CMK (cell line): ENCODE measurements at regions not wholly inside any gene's neighbourhood (a gene's known extent, or its start where the extent isn't known, plus 50 kb on each side); places are given as distances from the start of the nearest gene placed in this dataset.

Experiments
- DNase-seq: peaks from one replicate; pipeline ENCODE4 v3.0.0-alpha.2; 2010; ENCODE audit warnings: low read depth

DNA sequence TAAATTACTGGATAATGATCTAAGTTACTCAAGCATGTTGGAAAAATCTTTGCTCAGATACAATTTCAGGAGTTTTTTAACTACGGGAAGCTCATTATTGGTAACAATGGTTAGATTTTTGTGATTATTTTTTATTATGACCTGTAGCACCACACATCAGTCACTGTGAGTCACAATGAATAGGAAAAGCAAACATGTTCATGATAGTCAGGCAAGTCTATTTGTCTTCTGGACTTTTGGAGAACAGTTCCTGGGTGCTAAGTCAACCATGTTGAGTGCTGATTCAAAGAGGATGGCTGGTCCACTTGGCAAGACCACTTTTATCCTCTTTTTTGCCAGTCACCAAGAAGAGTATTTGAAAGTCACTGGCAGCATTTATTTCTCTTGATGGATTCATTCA is 403.2 kb downstream of the KIF4B start:
- DNase-seq = no peak

DNA sequence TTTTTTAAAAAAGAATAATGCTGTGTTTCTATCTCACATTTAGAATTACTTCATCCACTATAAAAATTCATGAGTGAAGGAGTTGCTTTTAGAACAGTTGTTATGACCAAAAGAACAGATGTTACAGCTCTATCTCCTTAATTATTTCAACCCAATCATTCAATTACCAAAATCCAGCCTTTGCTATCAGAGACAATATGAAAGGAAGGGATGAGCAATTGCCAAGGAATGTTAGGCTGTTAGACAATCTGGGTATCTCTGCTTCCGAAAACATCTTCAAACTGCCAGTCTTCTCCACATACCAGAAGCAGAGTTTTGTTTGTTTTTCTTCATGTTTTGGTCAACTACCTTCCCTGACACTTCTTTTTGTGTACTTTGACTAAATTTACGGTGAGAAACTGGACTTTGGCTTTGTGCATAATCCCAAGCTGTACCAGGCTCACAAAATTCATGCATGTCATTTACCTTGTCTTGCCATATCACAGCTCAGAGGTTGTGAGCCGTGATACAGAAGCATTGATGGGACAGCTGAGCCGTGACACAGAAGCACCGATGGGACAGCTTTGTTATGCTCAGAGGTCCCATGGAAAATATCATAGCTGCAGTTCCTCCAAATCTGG is 405.5 kb downstream of the KIF4B start:
- no peak for DNase-seq

DNA sequence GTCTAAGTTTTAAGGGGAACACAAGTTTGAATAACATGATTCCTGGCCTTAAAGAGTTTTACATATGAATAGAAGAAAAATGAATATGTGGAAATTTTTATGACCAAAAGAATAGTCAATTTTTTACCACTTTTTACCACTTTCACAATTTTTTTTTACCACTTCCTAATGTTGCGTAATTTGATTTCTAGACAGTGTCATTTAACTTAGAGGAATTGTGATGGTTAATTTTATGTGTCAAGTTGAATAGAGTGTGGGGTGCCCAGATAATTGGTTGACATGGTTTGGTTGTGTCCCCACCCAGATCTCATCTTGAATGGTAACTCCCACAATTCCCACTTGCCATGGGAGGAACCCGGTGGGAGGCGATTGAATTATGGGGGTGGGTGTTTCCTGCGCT is 416.6 kb downstream of the KIF4B start:
- DNase-seq = no peak

DNA sequence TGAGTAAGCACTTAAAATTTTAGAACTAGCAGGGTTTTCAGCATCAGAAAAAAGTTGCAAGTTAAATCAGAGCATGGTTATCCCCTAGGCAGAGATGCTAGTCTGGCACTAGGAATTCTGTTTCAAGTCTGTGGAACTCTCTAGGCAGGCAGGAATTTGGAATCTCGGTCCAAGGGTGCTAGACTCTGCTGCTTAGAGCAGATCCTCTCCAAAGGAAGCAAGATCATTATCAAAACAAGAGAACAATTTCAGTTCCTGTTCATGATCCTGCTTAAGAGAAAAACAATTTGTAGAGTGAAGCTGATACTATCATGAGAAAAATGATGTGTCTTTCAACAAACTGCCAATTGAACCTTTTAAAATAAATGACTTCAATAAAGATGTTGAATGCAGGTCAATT is 420.7 kb downstream of the KIF4B start:
- DNase-seq = no peak

DNA sequence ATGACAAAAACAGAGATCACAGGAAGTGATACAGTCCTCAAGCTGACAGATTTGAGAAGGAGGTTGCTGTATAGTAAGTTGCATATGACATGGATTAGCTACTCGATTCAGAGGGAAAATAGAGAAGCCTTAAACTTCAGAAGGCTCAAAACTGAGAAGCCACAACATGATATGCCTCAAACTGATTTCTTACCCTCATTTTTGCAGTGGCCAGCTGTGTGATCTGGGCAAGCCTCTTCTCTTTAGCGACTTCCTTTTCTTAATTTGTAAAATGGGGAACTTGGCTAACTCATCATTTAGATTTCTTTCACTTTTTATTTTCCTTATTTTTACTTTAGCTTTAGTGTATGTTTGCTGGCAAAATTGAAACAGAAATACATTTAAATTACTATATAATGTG is 421.1 kb downstream of the KIF4B start:
- DNase-seq = no peak

DNA sequence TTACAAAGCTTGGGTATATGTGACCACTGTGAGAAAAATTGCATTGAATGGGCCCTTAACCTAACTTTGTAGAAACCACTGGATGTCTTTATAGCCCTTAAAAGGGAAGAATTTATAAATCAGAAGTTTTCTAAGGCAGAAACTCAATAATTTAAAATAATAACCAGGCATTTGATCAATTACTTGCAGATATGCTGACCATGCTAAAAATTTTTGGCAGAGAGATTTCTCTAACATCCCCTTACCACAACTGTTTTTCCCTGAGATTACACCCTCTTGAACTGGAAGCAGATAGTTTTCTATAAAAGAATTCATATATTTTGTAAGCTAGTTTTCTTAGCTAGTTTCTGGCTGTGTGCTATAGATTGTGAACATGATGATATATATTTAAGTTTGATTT is 428.3 kb downstream of the KIF4B start:
- no peak for DNase-seq

DNA sequence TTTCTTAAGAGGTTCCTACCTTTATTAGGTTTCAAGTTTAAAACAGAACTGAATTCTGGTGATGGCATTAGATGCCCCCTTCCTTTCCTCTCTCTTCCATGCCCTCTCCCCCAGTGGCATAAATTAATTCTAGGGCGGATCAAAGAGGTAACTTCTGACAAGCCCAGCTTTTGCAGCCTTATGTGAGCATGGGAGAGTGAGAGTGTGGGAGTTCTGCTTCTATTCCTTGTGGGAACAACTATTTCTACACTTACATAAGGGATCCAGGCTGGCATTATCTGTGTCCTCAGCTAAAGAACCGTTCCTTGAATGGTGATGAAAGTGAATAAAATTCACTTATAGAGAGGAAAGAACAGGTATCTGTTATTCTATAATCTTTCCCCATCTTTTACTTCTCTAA is 437.6 kb downstream of the KIF4B start:
- no peak for DNase-seq

DNA sequence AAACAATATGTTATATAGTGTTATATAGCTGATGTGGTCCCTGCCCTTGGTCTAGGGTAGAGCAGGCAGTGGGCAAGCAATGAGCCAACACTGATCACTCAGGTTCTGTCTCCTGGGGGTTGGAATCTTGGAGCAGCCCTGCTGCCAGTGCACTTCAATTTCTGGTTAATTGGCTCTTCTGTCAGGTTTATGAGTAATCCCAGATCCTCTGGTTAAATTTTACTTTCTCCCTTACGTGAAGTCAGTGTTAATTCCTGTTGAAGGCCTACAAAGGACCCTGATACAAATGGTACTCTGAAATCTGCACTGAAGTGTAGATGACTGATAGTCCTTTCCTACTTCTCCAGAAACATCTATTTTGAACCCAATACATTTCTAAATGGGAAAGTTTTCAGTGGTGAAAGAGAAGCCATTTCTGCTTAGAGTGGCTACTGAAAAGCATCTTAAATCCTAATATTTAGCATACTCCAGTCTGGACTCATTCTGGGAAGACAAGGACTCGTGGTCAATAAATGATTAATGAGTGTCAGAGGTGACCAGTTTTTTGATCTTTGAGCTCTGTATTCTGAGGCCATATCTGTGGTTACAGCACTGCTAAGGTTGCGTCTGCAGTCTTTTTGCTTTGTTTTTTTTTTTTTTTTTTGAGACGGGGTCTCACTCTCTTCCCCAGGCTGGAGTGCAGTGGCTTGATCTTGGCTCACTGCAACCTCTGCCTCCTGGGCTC is 442.4 kb downstream of the KIF4B start:
- no peak for DNase-seq

DNA sequence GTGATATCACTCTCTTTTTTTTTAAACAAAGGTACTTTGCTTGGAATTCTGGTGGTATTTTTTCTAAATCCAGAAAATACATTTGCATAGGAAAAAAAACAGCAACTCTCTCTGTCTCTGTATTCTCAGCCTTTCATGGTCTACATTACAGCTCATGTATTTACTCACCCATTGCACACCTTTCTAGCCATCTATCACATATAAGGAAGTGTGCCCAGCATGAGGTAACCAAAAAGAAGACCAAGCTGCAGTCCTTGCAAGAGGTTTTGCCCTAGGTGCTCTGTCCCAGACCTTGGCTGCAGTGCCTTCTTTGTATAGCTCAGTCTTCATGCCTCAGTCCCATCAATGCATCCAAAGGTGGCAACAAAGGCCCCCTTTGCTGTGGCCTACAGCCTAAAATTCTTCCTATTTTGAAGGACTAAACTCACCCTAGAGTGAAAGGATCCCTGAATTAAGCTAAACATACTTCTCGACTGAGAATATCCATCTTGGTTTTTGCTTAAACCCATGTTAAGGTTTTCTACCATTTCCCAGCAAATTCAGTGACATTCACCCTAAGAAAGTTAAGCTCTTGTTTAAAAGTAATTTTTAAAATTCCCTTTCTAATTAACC is 446.4 kb downstream of the KIF4B start:
- no peak for DNase-seq

DNA sequence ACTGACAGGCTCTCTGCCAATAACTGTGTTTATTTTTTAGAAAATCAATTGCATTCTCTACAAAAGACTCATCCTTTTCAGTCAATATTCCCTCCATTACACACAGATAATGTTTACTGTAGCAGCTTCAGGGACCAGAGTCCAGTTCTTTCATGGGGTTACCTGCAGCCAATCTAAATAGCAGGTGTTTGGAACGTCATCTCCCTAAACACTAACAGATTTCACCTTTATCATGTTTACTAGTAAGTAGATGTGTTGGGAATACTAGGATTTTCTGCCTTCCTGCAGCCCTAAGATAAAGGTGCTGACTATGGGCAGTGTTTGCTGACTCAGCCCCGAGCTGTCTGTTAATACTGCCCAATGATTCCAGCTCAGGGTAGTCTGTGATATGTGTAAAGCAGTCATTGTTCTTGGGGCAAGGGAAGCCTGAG is 447.0 kb downstream of the KIF4B start:
- no peak for DNase-seq

DNA sequence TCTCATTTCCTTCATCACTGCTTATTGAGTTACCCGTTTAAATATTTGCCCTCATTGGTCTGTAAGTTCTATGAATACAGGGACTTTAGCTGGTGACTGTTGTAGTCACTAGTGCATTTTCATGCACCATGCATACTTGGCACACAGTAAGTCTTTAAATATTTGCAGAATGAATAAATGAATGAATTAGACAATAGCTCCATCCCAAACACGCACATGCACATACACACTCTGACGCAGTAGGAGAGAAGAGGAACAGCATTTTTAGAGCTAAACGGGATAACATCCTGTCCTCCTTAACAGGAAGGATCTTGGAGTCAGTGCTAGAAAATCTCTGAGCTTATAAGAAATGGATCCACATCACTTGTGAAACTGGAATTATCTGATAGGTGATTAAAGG is 447.7 kb downstream of the KIF4B start:
- no peak for DNase-seq

DNA sequence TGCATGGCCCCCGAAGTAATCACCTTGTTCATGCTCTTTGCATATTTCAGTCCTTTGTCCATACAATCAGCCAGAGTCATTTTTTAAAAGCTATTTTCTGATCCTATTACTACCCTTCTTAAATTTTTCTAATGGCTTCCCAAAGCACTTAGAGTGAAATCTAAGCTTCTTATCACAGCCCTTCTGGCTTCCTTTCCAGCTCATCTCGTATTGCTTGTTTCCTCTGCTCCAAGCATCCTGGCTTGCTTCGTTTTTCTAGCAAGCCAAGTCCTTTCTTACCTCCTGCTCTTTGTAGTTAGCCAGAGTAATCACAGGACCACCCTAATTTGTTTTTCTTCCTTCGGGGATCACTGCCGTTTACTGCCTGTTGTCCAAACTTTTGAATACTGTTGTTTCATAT is 453.3 kb downstream of the KIF4B start:
- no peak for DNase-seq

DNA sequence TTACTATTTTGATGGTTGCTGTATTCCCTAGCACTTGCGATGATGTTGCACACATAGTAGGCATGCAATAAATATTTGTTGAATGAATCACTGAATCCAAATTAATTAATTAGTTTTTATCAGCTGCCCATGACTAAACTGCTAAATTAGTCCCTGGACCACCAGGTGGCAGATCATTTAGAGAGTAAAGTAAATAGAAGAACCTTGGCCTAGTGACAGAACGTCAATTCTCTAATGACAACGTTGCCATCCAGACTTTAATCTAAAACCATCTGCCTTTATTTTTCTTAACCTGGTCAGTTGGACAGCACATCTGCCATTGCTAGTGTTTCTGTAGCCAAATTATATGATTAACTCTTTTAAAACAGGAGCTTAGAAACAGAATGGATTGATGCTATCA is 457.5 kb downstream of the KIF4B start:
- DNase-seq = no peak

DNA sequence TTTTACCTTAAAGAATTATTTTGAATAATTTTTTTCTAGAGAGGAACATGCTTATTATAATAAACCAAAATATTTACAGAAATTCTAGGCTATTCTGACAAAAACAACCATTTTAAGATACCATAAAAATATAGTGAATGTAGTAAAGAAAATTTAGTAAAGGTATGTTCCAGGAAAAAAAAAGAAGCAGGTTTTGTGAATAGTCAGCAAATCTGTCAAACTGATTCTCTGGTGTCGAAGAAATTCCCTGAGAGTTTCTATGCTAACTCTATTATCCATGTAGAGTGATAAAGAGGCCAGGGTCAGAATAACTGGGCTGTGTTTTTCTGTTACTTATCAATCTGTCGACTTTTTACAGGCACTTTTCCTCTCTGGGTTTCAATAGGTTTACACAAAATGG is 459.2 kb downstream of the KIF4B start:
- no peak for DNase-seq

DNA sequence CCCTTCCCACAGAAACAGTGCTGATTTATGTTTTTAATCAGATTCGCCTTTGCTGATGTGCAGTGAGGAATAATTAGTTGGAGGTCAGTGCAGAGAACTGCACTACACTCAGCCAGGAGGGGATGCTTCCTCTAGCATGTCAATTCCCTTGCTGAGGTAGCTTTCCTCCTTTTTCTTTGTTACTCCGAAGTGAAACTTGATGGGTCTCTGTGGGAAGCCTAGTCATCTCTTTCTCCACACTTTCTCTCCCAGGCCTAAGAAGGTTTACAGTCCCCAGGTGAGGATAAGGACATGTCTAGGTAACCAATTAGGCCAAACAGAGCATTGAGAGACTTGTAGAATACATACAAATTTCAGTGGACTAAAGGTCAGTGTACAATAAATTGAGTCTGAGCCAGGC is 461.8 kb downstream of the KIF4B start:
- no peak for DNase-seq

DNA sequence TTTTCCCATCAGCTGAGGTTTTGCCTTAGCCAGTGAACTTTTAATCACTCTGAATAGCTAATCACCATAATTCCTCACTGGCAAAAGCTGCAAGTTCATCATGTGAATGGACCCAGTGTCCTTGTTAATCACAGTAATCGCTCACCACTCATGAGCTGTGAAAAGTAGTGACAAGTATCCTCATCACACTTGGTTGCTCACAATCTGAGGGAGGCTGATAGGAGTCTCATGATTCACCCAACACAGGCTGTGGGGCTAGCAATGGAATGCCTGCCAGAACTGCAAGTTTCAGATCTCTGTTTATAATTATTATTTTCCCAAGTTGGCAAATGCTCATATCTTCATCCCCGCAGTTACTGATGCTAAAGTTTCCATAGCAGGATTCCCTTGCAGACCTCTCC is 467.2 kb downstream of the KIF4B start:
- no peak for DNase-seq

DNA sequence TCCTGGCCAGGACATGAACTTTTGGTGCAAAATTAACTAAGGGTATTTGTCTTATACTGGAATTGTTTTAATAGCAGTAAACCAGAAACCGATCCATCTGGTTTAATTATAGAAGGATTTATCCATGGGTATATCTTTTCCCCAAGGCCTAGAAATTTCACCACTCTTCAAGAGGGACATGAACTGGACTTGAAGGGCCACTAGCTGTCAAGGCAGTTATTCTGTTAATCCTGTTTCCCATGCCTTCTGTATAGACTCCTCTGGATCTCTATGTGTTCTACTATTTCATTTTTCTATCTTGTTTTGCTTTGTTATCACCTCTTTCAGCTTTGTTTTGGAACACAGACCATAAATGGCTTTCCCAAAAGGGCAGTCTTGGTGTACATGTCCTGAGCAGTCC is 467.6 kb downstream of the KIF4B start:
- DNase-seq = no peak

DNA sequence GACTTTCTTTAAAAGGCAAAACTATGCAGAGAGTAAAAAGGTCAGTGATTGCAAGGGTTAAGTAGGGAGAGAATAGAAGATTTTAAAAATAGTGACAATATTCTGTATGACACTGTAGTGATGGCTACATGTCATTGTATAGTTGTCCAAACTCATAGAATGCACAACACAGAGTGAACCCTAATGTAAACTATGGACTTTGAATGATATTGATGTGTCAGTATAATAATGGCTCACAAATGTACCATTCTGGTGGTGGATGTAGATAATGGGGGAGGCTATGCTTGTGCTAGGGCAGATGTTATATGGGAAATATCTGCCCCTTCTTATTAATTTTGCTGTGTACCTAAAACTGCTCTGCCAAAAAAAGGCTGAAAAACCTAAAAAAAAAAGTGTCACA is 468.9 kb downstream of the KIF4B start:
- no peak for DNase-seq

DNA sequence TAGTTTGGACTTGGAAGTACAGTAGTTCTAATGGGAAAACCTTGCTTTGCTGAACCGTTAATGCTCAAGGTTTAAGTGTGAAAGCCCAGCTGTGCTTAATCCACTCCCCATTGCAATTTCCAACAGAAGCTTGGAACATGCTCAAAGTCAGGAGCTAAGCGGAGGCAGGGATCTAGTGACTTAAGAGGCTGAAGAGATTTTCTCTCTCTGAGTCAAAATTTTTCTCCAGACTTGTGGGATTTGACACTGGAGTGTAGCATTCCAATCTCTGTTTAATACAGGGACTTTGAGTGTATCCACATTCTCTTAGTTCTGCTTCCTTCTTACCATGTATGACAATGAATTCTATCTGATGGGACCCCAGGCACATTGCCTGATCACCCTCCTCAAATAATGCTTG is 471.8 kb downstream of the KIF4B start:
- DNase-seq = no peak

DNA sequence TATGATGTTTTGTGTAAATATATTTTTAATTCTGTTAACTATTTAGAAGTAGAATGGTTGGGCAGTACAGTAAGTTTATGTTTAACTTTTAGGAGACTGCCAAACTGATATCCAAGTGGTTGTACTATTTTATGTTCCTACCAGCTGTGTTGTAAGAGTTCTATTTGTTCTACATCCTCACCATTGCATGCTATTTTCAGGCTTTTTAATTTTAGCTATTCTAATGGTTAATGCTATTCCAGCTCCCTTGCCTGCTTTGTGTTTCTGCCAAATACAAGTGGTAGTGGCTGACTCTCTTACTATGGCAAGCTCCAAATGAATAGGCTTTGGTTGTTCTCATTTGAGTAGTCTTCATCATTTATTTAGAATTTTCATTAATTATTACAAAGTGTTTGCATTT is 476.4 kb downstream of the KIF4B start:
- DNase-seq = no peak

DNA sequence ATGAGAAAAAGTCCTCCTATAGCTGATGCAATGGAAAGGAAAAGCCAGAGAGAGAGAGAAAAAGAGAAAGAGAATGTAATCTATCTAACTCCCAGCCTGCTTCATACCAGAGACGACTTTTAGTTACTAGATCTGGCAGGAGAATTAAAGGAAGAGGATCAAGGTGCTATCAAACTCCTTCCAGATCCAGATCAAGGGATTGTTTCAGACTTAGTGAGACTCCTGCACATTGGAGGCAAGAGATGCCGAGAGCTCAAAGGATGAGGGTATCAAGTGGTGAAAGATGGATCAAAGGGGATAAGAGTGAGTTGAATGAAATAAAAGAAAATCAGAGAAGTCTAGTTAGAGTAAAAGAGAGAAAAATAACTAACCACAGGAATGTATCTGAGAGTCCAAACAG is 478.6 kb downstream of the KIF4B start:
- no peak for DNase-seq

DNA sequence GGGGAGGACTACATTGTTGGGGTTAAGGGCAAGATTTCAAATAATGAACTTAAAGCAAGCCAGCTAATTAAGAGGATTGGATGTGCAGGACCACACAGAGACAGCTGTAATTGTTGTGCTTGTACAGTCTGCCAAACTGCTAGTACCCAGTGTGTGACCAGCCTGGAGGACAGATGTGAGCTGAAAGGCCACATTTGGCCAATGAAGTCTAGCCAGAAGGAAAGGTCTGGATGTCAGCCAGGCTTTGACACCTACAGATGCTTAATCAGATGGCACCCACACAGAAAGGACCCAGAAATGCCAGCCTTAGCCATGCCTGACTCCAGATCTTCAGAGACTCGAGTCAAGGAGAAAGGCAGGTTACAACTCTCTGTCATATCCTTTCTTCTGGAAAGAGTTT is 491.1 kb downstream of the KIF4B start:
- DNase-seq = no peak

DNA sequence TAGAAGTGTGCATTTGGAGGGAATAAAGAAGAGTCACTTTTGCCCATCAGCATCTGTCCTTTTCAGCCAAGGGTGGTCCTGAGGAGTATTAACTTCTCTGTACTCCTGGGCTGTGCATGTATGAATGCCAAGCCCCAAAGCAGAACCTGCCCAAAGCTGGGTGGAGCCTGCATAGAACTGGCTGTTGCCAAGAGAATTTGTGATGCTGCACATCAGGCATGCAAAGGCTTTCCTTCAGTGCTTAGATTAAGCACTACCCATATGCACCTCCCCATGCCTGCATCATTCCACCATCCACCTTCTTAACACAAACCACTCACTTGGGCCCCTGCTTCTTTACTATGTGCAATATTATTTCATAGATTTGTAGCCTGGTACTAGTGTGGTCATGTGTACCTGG is 493.8 kb downstream of the KIF4B start:
- no peak for DNase-seq

DNA sequence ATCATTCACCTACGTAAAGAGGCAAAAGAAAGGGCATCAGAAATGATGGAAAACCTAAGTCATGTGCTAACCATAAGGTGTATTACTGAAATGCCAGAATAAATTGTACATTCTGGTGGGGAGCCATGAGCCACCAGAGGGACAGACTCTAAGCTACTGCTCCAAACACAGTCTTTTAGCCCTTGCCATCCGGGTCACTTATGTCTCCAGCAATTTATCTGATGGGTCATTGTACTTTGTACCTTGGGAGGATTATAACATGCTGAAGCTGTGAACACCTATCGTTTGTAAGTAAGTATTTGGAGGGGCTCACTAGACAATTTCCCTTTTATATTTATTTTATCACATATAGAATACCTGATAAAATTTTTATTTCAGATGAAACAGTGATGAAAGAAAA is 495.1 kb downstream of the KIF4B start:
- DNase-seq = no peak
